Stimulated activated CD8-positive, alpha-beta memory T cell treated with anti-CD3 and anti-CD28 coated beads, Interleukin-4, amount 100 ng/mL, for 48 hours (primary cell): ENCODE measurements at regions not wholly inside any gene's neighbourhood (a gene's known extent, or its start where the extent isn't known, plus 50 kb on each side); places are given as distances from the start of the nearest gene placed in this dataset.

Source experiments
- DNase-seq: peaks from one replicate; pipeline ENCODE4 v3.0.0-alpha.2; 2020

GRCh38 chr2:145194673-145195072, 674.8 kb upstream of the ZEB2 start:
- no peak for DNase-seq

- no peak for DNase-seq
These were observed 670.2 kb upstream of the ZEB2 start for GRCh38 chr2:145190031-145190703.

- DNase-seq = no peak
These were observed 666.4 kb upstream of the ZEB2 start for GRCh38 chr2:145186303-145186702.

- no peak for DNase-seq
These were observed 665.8 kb upstream of the ZEB2 start for GRCh38 chr2:145185696-145186095.

GRCh38 chr2:145184741-145185651, 665.1 kb upstream of the ZEB2 start:
- DNase-seq = no peak

- DNase-seq = no peak
These were observed 649.4 kb upstream of the ZEB2 start for GRCh38 chr2:145169285-145169684.

GRCh38 chr2:145168091-145168490, 648.2 kb upstream of the ZEB2 start:
- no peak for DNase-seq

GRCh38 chr2:145166731-145167302, 646.9 kb upstream of the ZEB2 start:
- DNase-seq = no peak

GRCh38 chr2:145161656-145162055, 641.7 kb upstream of the ZEB2 start:
- DNase-seq = no peak

GRCh38 chr2:145160855-145161254, 640.9 kb upstream of the ZEB2 start:
- no peak for DNase-seq

- DNase-seq = no peak
These were observed 639.8 kb upstream of the ZEB2 start for GRCh38 chr2:145159676-145160075.

- no peak for DNase-seq
These were observed 638.0 kb upstream of the ZEB2 start for GRCh38 chr2:145157741-145158591.

GRCh38 chr2:145157036-145157675, 637.2 kb upstream of the ZEB2 start:
- no peak for DNase-seq

- DNase-seq = no peak
These were observed 636.3 kb upstream of the ZEB2 start for GRCh38 chr2:145156199-145156598.

- no peak for DNase-seq
These were observed 635.3 kb upstream of the ZEB2 start for GRCh38 chr2:145155196-145155595.

- no peak for DNase-seq
These were observed 634.8 kb upstream of the ZEB2 start for GRCh38 chr2:145154731-145155130.

GRCh38 chr2:145146691-145147090, 626.8 kb upstream of the ZEB2 start:
- no peak for DNase-seq

- DNase-seq = no peak
These were observed 624.3 kb upstream of the ZEB2 start for GRCh38 chr2:145144131-145144728.

GRCh38 chr2:145141981-145142380, 622.1 kb upstream of the ZEB2 start:
- DNase-seq = no peak

- no peak for DNase-seq
These were observed 620.7 kb upstream of the ZEB2 start for GRCh38 chr2:145140658-145141057.

GRCh38 chr2:145138626-145139025, 618.7 kb upstream of the ZEB2 start:
- DNase-seq = no peak

- no peak for DNase-seq
These were observed 618.0 kb upstream of the ZEB2 start for GRCh38 chr2:145137901-145138300.
